ENCODE measurements at regions not wholly inside any gene's neighbourhood (a gene's known extent, or its start where the extent isn't known, plus 50 kb on each side); places are given as distances from the start of the nearest gene placed in this dataset.

GRCh38 chr9:91025856-91026255, 224.2 kb downstream of the SYK start:
- TF ChIP-seq EZH2 (IDR thresholded peaks at IDR 0.05; ENCODE audit: insufficient read depth, low read length) (no peak), CTCF (IDR thresholded peaks at IDR 0.05; ENCODE audit: insufficient read depth, low read depth, low read length) (no peak)

Data from astrocyte (in vitro differentiated cells and primary cell).